Uterus (tissue), 3 donors: ENCODE measurements at regions not wholly inside any gene's neighbourhood (a gene's known extent, or its start where the extent isn't known, plus 50 kb on each side); places are given as distances from the start of the nearest gene placed in this dataset.

Source experiments
- DNase-seq, 2 donors: peaks; one replicate each; pipeline ENCODE4 v3.0.0-alpha.2; 2019 to 2020
- H3K27ac ChIP-seq, 2 donors: fragments of 200-600 bp; sonication (generic); 1 replicate in 1 of 2; 2 replicates in 1 of 2; pipeline ENCODE4 v1.5.1; 2016 to 2018
- H3K27me3 ChIP-seq, 2 donors: fragments of 200-600 bp; sonication (generic); one replicate each; pipeline ENCODE4 v1.5.1; 2018 to 2019; ENCODE audit warnings: control low read depth in 1 of 2
- H3K36me3 ChIP-seq, 2 donors: fragments of 200-600 bp; sonication (generic); one replicate each; pipeline ENCODE4 v1.5.1; 2019; ENCODE audit warnings: control low read depth in 1 of 2
- H3K4me1 ChIP-seq, 2 donors: fragments of 200-600 bp; sonication (generic); one replicate each; pipeline ENCODE4 v1.5.1; 2018 to 2019; ENCODE audit warnings: control low read depth in 1 of 2
- H3K4me3 ChIP-seq, 2 donors: fragments of 200-600 bp; sonication (generic); 1 replicate in 1 of 2; 2 replicates in 1 of 2; pipeline ENCODE4 v1.5.1; 2018 to 2019; ENCODE audit warnings: mild to moderate bottlenecking in 1 of 2
- H3K9me3 ChIP-seq, 2 donors: fragments of 200-600 bp; sonication (generic); one replicate each; pipeline ENCODE4 v1.5.1; 2019; ENCODE audit warnings: control low read depth in 1 of 2
- POLR2A ChIP-seq, 2 donors: fragments of 450-650 bp; IDR thresholded peaks; one replicate each; pipeline ENCODE4 v1.6.1; 2016; ENCODE audit warnings: antibody characterized with exemption in 2 of 2, mild to moderate bottlenecking in 1 of 2, moderate library complexity in 1 of 2
- intact Hi-C: fragments of 100-400 bp; cut with DNase I; formaldehyde crosslinking; loops from one replicate; pipeline ENCODE4 v1.15.1; 2023; ENCODE audit warnings: low total_unique reads
- TF ChIP-seq, protein P1 (sequence below), 4 experiments: fragments of 200-600 bp in 2 of 4; fragments of 450-650 bp in 2 of 4; sonication (generic) in 2 of 4; IDR thresholded peaks; one replicate each; pipeline ENCODE4 v1.5.1; 2016 to 2019; ENCODE audit warnings: antibody characterized with exemption in 4 of 4, mild to moderate bottlenecking in 2 of 4, moderate library complexity in 1 of 4
- donor health status: DM: yes; HTN: yes; CAD: no.

DNA sequence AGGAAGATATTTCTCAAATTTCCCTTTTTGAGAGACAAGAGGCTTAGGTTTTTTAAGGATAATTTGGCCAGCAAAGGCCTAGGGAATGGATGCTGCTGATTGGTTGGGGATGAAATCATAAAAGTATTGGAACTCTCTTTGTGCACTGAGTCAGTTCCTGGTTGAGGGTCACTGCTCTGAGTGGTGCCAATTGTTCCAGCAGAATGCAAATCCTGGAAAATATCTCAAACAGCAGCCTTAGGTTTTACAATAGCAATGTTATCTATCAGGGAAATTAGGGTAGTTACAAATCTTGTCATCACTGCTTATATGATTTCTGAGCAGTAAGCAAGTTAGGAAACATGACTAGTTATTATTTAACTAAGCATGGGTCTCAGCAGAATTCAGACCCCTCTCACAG is 96.2 kb downstream of the RAD51AP2 start:
- H3K4me3 ChIP-seq, result no peak overlapping the region
- H3K36me3 ChIP-seq, result no peaks in the 10 kb centered on the region
- H3K27me3 ChIP-seq, result no peaks in the 10 kb centered on the region
- intact Hi-C loops, result no loop called here
- H3K9me3 ChIP-seq, result no peaks in the 10 kb centered on the region
- DNase-seq, result no peak
- H3K4me1 ChIP-seq, result no peaks in the 10 kb centered on the region
- H3K27ac ChIP-seq, result no peak overlapping the region
- TF ChIP-seq POLR2A (IDR thresholded peaks at IDR 0.05), result no peak
- TF ChIP-seq, protein P1, sequence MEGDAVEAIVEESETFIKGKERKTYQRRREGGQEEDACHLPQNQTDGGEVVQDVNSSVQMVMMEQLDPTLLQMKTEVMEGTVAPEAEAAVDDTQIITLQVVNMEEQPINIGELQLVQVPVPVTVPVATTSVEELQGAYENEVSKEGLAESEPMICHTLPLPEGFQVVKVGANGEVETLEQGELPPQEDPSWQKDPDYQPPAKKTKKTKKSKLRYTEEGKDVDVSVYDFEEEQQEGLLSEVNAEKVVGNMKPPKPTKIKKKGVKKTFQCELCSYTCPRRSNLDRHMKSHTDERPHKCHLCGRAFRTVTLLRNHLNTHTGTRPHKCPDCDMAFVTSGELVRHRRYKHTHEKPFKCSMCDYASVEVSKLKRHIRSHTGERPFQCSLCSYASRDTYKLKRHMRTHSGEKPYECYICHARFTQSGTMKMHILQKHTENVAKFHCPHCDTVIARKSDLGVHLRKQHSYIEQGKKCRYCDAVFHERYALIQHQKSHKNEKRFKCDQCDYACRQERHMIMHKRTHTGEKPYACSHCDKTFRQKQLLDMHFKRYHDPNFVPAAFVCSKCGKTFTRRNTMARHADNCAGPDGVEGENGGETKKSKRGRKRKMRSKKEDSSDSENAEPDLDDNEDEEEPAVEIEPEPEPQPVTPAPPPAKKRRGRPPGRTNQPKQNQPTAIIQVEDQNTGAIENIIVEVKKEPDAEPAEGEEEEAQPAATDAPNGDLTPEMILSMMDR (IDR thresholded peaks at IDR 0.05), result no peak

- Histone ChIP-seq H3K4me3 (no peak overlapping the region), H3K9me3 (no peaks in the 10 kb centered on the region), H3K36me3 (no peaks in the 10 kb centered on the region), H3K27me3 (no peaks in the 10 kb centered on the region), H3K4me1 (no peaks in the 10 kb centered on the region), H3K27ac (no peak overlapping the region)
- intact Hi-C loops, result no loop called here
- DNase-seq, result no peak
- TF ChIP-seq POLR2A (IDR thresholded peaks at IDR 0.05), result no peak
- TF ChIP-seq, protein P1 (IDR thresholded peaks at IDR 0.05), result no peak
Measured at GRCh38 chr2:17416884-17417391, 101.3 kb downstream of the RAD51AP2 start.

DNA sequence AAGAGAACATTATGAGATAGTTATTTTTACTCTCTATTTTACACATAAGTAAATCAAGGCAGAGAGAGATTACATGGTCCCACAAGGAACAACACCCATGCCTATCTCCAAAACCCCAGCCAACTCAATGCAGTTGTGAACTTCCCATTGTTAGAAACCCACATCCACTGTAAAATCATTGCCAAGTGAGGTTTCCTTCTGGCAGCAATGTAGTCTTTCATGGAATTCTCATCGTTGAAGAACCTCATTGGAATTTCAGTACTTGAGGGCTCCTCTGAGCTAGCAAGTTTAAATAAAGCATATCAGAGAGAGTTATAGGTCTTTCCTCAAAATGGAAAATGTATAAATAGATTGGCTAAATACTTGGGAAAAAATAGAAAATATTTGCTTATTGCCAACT is 105.2 kb downstream of the RAD51AP2 start:
- Histone ChIP-seq H3K27me3 (no peaks in the 10 kb centered on the region), H3K27ac (no peak overlapping the region), H3K4me1 (no peaks in the 10 kb centered on the region), H3K4me3 (no peak overlapping the region), H3K36me3 (no peaks in the 10 kb centered on the region), H3K9me3 (no peaks in the 10 kb centered on the region)
- DNase-seq, result no peak
- intact Hi-C loops, result no loop called here
- no peak for TF ChIP-seq POLR2A (IDR thresholded peaks at IDR 0.05)
- TF ChIP-seq, protein P1 (IDR thresholded peaks at IDR 0.05), result no peak

GRCh38 chr2:17401096-17401495 is 117.1 kb downstream of the RAD51AP2 start:
- Histone ChIP-seq H3K4me1 (no peaks in the 10 kb centered on the region), H3K27me3 (no peaks in the 10 kb centered on the region), H3K4me3 (no peak overlapping the region), H3K36me3 (no peaks in the 10 kb centered on the region), H3K27ac (no peak overlapping the region), H3K9me3 (no peaks in the 10 kb centered on the region)
- TF ChIP-seq, protein P1 (IDR thresholded peaks at IDR 0.05), result no peak
- TF ChIP-seq POLR2A (IDR thresholded peaks at IDR 0.05), result no peak
- no peak for DNase-seq
- intact Hi-C loops, result no loop called here

DNA sequence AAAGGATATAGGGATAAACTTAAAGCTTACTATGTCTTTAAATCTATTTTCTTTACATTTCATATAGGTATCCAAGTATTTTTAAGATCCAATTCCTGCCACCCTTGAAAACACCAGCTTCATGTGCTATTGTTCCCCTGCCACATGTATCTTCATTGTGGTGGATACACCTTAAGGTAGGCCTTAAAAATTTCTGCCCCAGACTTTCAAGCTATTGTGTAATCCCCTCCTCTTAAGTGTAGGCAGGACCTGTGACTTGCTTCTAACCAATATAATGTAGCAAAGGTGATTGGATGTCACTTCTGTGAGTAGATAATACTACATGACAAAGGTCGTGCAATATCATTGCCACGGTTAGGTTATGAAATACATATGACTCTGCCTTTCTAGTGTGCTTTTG is 119.5 kb downstream of the RAD51AP2 start:
- Histone ChIP-seq H3K4me3 (no peak overlapping the region), H3K9me3 (no peaks in the 10 kb centered on the region), H3K27ac (no peak overlapping the region), H3K4me1 (no peaks in the 10 kb centered on the region), H3K27me3 (no peaks in the 10 kb centered on the region), H3K36me3 (no peaks in the 10 kb centered on the region)
- TF ChIP-seq, protein P1 (IDR thresholded peaks at IDR 0.05), result no peak
- intact Hi-C loops, result no loop called here
- DNase-seq, result no peak
